Gastroesophageal sphincter (tissue), 4 donors: ENCODE measurements at regions not wholly inside any gene's neighbourhood (a gene's known extent, or its start where the extent isn't known, plus 50 kb on each side); places are given as distances from the start of the nearest gene placed in this dataset.

ENCODE experiments used
- ATAC-seq: fragments of 150-250 bp; one replicate; pipeline ENCODE4 v1.9.1; 2016; ENCODE audit warnings: mild to moderate bottlenecking, moderate library complexity
- H3K27ac ChIP-seq, 4 donors: fragments of 200-600 bp; sonication (generic) in 3 of 4; 1 replicate in 3 of 4; 2 replicates in 1 of 4; pipeline ENCODE4 v1.5.1; 2016 to 2019
- H3K27me3 ChIP-seq: fragments of 200-600 bp; sonication (generic); one replicate; pipeline ENCODE4 v1.5.1; 2019
- H3K36me3 ChIP-seq, 2 donors: fragments of 200-600 bp; sonication (generic); one replicate each; pipeline ENCODE4 v1.5.1; 2019; ENCODE audit warnings: control low read depth in 1 of 2
- H3K4me1 ChIP-seq, 3 donors: fragments of 200-600 bp; sonication (generic); 1 replicate in 2 of 3; 2 replicates in 1 of 3; pipeline ENCODE4 v1.5.1; 2016 to 2019; ENCODE audit warnings: control low read depth in 2 of 3
- H3K4me3 ChIP-seq, 2 donors: fragments of 200-600 bp; sonication (generic); one replicate each; pipeline ENCODE4 v1.5.1; 2019; ENCODE audit warnings: mild to moderate bottlenecking in 1 of 2, moderate library complexity in 1 of 2
- H3K9me3 ChIP-seq, 3 donors: fragments of 200-600 bp; sonication (generic); one replicate each; pipeline ENCODE4 v1.5.1; 2017 to 2019; ENCODE audit warnings: control low read depth in 2 of 3
- CTCF ChIP-seq, 4 experiments: fragments of 200-600 bp in 2 of 4; fragments of 450-650 bp in 2 of 4; sonication (generic) in 1 of 4; IDR thresholded peaks; one replicate each; pipeline ENCODE4 v1.5.1; 2017 to 2019; ENCODE audit warnings: antibody characterized with exemption in 4 of 4, mild to moderate bottlenecking in 2 of 4, moderate library complexity in 2 of 4
- EP300 ChIP-seq: sonication (generic); formaldehyde crosslinking; IDR thresholded peaks from one replicate; pipeline ENCODE4 v1.6.1; 2017; ENCODE audit warnings: antibody characterized with exemption, mild to moderate bottlenecking
- POLR2A ChIP-seq, 2 donors: fragments of 450-650 bp; IDR thresholded peaks; one replicate each; pipeline ENCODE4 v1.6.1; 2017; ENCODE audit warnings: antibody characterized with exemption in 2 of 2, mild to moderate bottlenecking in 2 of 2, moderate library complexity in 1 of 2
- POLR2AphosphoS5 ChIP-seq: sonication (generic); formaldehyde crosslinking; IDR thresholded peaks from one replicate; pipeline ENCODE4 v1.6.1; 2017; ENCODE audit warnings: antibody characterized with exemption
- WGBS, 2 donors: methylation state at CpG; one replicate each; pipeline ENCODE4 v1.1.5; 2018; ENCODE audit warnings: low coverage in 1 of 2; 5-methylcytosine and 5-hydroxymethylcytosine counted together

DNA sequence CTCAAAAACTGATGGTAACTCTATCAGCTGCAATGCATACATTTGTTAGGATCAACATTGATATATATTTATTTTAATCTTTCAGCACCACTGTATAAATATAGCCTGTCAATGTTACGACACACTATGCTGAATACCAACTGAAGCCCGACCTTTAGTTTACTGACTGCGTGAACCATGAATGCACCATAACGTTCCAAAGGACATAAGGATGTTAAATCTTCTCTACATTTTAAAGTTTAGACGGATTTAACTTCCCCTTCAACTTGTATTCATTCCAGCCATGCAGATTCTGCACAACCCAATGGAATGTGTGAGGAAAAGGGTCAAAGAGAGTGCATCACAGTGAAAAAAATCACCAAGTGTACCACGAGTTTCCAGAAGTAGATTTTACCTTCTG, 489.5 kb downstream of the IRS1 start:
- WGBS, 2 donors = 41 to 58% methylated on average over 6 of the region's 6 CpGs
- no peak overlapping the region for H3K4me3 ChIP-seq
- no peaks in the 10 kb centered on the region for H3K9me3 ChIP-seq
- no peak for ATAC-seq
- no peaks in the 10 kb centered on the region for H3K27me3 ChIP-seq
- no peak overlapping the region for H3K27ac ChIP-seq
- no peaks in the 10 kb centered on the region for H3K4me1 ChIP-seq
- TF ChIP-seq EP300 (no peak), CTCF (IDR thresholded peaks at IDR 0.05) (no peak), POLR2A (IDR thresholded peaks at IDR 0.05) (no peak), POLR2AphosphoS5 (no peak)
- H3K36me3 ChIP-seq = no peaks in the 10 kb centered on the region

DNA sequence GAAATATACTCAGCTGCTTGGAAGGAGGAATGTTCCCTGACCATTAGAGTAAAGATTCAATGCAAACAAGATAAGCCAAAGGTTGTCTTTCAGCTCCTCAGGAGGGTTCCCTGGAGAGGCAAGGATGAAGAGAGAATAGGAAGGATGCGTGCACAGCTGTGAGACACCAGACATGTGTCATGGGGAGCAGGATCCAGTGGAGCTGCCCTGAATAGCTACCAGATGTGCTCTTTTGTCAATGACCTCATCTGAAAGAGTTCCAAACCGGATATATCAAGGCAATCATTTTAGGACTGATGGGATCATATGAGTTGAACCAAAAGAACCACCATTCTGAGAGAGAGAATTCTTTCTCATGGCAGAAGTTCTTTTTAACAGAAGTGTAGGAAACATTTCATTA, 490.6 kb downstream of the IRS1 start:
- no peaks in the 10 kb centered on the region for H3K9me3 ChIP-seq
- peak; percentile 46 for ATAC-seq
- H3K36me3 ChIP-seq = no peaks in the 10 kb centered on the region
- TF ChIP-seq EP300 (no peak), CTCF (IDR thresholded peaks at IDR 0.05) (no peak), POLR2A (IDR thresholded peaks at IDR 0.05) (no peak), POLR2AphosphoS5 (no peak)
- no peak overlapping the region for H3K27ac ChIP-seq
- no peaks in the 10 kb centered on the region for H3K4me1 ChIP-seq
- no peak overlapping the region for H3K4me3 ChIP-seq
- H3K27me3 ChIP-seq = no peaks in the 10 kb centered on the region
- 64 to 75% methylated on average over 2 of the region's 2 CpGs for WGBS, 2 donors

DNA sequence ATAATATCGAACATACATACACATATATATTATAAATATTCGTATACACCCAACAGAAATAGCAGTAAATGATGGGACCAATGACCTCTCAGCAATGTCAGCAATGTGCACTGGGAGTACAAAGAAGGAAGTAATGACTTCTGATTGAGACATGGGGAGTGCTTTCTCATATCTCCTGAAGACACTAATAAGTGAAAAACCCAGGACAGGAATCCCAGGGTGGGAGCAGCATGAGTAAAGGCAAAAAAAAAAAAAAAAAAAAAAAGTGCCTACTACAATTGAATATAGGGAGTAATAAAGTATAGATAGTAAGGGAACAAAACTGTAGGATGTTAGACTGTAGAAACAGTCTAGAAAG, 491.3 kb downstream of the IRS1 start:
- H3K9me3 ChIP-seq = no peaks in the 10 kb centered on the region
- no peak for ATAC-seq
- H3K27me3 ChIP-seq = no peaks in the 10 kb centered on the region
- H3K4me3 ChIP-seq = no peak overlapping the region
- TF ChIP-seq CTCF (IDR thresholded peaks at IDR 0.05) (no peak), POLR2AphosphoS5 (no peak)
- 88 to 91% methylated on average over 2 of the region's 2 CpGs for WGBS, 2 donors
- no peaks in the 10 kb centered on the region for H3K4me1 ChIP-seq
- no peaks in the 10 kb centered on the region for H3K36me3 ChIP-seq
- H3K27ac ChIP-seq = no peak overlapping the region

DNA sequence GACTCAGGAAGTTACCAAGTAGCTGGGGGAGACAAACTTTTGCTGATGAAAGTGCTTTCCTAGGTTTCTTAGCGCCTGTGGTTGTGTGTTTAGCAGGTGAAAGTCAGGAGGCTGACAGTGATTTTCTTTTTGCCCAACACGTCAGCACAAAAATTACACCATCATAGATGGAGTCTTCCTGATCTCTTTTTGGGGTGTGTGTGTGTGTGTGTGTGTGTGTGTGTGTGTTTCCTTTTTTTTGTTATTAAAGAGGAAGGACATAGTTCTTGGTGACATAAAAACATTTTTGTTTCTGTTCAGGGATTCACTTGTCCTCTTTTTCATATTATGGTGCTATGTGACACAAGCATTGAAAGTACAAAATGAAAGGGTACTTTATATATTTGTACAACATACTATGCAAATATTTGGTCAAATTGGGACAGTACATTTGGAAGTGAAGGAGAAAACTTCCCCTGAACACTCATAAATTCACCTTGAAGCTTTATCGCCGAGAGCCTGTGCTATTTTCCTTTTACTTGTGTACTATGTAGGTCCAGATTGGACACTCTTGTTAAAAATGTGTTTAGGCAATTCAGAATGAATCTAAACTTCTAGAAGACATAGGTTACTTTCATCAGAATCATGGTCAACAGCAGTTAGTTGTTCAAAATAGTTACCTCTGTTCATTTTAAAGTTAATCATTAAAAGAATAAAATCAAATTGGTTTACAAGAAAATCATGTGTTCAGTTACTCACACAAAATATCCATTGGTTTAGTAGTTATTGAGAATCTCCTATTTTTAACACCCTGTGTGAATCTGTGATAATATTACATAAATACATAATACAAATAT, 491.9 kb downstream of the IRS1 start:
- WGBS, 2 donors = 86 to 96% methylated on average over 3 to 4 of the region's 4 CpGs

More for the DNA sequence above, 491.9 kb downstream of the IRS1 start:
- H3K27ac ChIP-seq = no peak overlapping the region
- H3K9me3 ChIP-seq = no peaks in the 10 kb centered on the region
- H3K4me3 ChIP-seq = no peak overlapping the region
- no peak for ATAC-seq
- no peaks in the 10 kb centered on the region for H3K4me1 ChIP-seq
- TF ChIP-seq CTCF (IDR thresholded peaks at IDR 0.05) (no peak), EP300 (no peak), POLR2AphosphoS5 (no peak), POLR2A (IDR thresholded peaks at IDR 0.05) (no peak)
- no peaks in the 10 kb centered on the region for H3K36me3 ChIP-seq
- H3K27me3 ChIP-seq = no peaks in the 10 kb centered on the region
